WERI-Rb-1 (cell line): ENCODE measurements at regions not wholly inside any gene's neighbourhood (a gene's known extent, or its start where the extent isn't known, plus 50 kb on each side); places are given as distances from the start of the nearest gene placed in this dataset.

Experiments used
- DNase-seq: peaks from one replicate; pipeline ENCODE4 v3.0.0-alpha.2; 2020
- H3K27ac ChIP-seq: fragments of 250-450 bp; sonication (Bioruptor Pico); 2 replicates; pipeline ENCODE4 v1.5.1; 2020; ENCODE audit warnings: mild to moderate bottlenecking, moderate library complexity
- H3K27me3 ChIP-seq: fragments of 250-450 bp; sonication (Bioruptor Pico); 2 replicates; pipeline ENCODE4 v1.5.1; 2021; ENCODE audit warnings: mild to moderate bottlenecking, low read depth, moderate library complexity; ENCODE audit not compliant: insufficient read depth, severe bottlenecking
- H3K36me3 ChIP-seq: fragments of 250-450 bp; sonication (Bioruptor Pico); 2 replicates; pipeline ENCODE4 v1.5.1; 2020; ENCODE audit warnings: mild to moderate bottlenecking, moderate library complexity
- H3K4me3 ChIP-seq: 2 replicates; pipeline ENCODE4 v1.5.1; 2011; ENCODE audit warnings: low read depth, mild to moderate bottlenecking, control low read depth, low read length
- H3K9me3 ChIP-seq: fragments of 250-450 bp; sonication (Bioruptor Pico); 2 replicates; pipeline ENCODE4 v1.5.1; 2021; ENCODE audit warnings: mild to moderate bottlenecking, moderate library complexity; ENCODE audit not compliant: severe bottlenecking
- TF ChIP-seq, protein P1 (sequence below): IDR thresholded peaks from 2 replicates; pipeline ENCODE4 v1.5.1; 2011; ENCODE audit warnings: low read depth, mild to moderate bottlenecking, control low read depth, inconsistent platforms, low read length

DNA sequence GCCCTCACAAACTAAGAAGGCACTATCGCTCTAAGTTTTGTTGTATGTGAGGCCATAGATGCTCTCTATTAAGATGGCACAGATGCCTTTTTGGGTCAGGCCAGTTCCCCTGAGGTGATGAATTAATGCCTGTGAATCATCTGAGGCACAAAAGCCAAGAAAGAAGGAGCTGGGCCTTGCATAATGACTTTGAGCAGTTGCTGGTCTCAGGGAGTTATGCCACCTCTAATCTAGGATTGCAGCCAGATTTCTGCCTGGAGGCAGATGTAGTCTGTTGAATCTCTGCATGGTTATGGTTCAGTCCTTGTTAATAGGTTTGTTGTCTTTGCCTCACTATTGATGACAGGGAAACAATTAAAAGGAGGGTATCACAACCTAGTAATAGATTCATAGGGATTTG is 168.1 kb upstream of the CHRM3 start:
- Histone ChIP-seq H3K4me3 (no peak overlapping the region), H3K9me3 (no peaks in the 10 kb centered on the region), H3K27me3 (no peaks in the 10 kb centered on the region), H3K36me3 (no peaks in the 10 kb centered on the region), H3K27ac (no peak overlapping the region)
- DNase-seq, result peak; percentile 42
- TF ChIP-seq, protein P1, sequence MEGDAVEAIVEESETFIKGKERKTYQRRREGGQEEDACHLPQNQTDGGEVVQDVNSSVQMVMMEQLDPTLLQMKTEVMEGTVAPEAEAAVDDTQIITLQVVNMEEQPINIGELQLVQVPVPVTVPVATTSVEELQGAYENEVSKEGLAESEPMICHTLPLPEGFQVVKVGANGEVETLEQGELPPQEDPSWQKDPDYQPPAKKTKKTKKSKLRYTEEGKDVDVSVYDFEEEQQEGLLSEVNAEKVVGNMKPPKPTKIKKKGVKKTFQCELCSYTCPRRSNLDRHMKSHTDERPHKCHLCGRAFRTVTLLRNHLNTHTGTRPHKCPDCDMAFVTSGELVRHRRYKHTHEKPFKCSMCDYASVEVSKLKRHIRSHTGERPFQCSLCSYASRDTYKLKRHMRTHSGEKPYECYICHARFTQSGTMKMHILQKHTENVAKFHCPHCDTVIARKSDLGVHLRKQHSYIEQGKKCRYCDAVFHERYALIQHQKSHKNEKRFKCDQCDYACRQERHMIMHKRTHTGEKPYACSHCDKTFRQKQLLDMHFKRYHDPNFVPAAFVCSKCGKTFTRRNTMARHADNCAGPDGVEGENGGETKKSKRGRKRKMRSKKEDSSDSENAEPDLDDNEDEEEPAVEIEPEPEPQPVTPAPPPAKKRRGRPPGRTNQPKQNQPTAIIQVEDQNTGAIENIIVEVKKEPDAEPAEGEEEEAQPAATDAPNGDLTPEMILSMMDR, result no peak

GRCh38 chr1:239212811-239213220 is 173.6 kb upstream of the CHRM3 start:
- Histone ChIP-seq H3K27me3 (no peaks in the 10 kb centered on the region), H3K4me3 (no peak overlapping the region), H3K27ac (no peak overlapping the region), H3K36me3 (no peaks in the 10 kb centered on the region), H3K9me3 (no peaks in the 10 kb centered on the region)
- TF ChIP-seq, protein P1, result no peak
- no peak for DNase-seq

DNA sequence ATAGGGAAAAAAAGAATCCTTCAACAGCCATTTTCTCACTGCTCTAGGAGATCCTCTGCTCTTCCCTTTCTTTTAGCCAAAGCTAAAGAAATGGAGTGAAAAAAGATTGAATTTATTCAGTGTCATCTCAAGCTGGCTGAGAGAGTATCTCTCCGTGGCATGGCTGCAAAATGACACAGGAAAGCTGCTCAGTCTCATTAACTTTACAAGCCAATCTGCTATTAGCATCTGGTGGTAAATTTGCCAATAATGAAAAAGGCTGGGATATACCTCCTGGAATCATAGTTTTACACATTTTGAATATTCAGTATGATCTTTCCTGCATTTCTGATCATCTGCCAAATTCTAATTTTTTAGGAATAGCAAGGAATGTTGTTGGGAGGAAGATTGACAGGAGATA is 176.8 kb upstream of the CHRM3 start:
- no peak for DNase-seq
- TF ChIP-seq, protein P1, result no peak
- no peaks in the 10 kb centered on the region for H3K9me3 ChIP-seq

DNA sequence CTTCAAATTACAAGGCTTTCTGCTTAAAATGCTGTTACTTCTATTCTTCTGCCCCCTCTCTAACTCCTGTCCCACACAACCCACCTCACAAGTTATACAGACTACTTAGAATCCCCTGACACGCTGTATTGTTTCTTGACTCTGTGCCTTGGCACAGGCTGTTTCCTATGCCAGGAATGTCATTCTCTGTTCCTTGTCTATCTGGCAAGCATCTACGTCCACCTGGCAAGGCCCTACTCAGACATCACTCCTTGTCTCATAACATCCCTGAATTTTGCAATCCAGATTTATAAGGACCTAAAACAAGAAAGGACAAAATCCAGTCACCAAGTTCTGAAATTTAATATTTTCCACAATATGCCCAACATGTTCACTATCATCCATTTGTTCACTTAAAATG is 182.0 kb upstream of the CHRM3 start:
- no peak for DNase-seq
- no peaks in the 10 kb centered on the region for H3K36me3 ChIP-seq
- no peaks in the 10 kb centered on the region for H3K27me3 ChIP-seq
- no peak overlapping the region for H3K4me3 ChIP-seq
- H3K27ac ChIP-seq, result no peak overlapping the region
- H3K9me3 ChIP-seq, result no peaks in the 10 kb centered on the region
- TF ChIP-seq, protein P1, result no peak

More for the DNA sequence above, 176.8 kb upstream of the CHRM3 start:
- Histone ChIP-seq H3K27me3 (no peaks in the 10 kb centered on the region), H3K27ac (no peak overlapping the region), H3K36me3 (no peaks in the 10 kb centered on the region), H3K4me3 (no peak overlapping the region)

DNA sequence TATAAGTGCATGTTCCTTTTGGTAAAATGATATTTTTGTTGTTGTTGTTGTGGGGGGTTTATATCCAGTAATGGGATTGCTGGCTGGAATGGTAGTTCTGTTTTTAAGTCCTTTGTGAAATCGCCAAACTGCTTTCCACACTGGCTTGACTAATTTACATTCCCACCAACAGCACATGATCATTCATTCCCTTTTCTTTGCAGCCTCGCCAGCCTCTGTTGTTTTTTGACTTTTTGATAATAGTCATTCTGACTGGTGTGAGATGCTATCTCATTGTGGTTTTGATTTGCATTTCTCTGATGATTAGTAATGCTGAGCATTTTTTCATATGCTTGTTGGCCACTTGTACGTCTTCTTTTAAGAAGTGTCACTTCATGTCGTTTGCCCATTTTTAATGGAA is 188.5 kb upstream of the CHRM3 start:
- H3K4me3 ChIP-seq, result no peak overlapping the region

DNA sequence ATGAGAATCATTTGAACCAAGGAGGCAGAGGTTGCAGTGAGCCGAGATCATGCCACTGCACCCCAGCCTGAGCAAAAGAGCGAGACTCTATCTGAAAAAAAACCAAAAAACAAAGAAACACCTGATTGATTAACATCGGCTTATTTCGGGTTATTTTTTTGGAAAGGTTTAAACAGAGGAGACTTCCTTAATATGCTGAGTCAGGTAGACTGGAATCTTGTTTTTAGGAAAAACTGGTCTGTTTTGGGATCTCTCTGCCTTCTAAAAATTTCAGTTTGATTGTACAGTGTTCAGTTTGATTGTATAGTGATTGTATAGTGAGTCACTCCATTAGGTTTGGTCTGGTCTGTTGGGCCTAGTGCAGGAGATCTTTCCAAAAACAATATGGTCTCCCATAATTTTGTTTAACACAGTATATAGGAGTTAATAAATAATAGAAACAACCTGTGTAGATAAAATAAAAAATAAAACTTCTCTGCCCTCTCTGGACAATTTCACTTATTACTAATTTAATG is 196.3 kb upstream of the CHRM3 start:
- Histone ChIP-seq H3K4me3 (no peak overlapping the region), H3K27ac (no peak overlapping the region), H3K36me3 (no peaks in the 10 kb centered on the region), H3K9me3 (no peaks in the 10 kb centered on the region), H3K27me3 (no peaks in the 10 kb centered on the region)
- DNase-seq, result no peak
- TF ChIP-seq, protein P1, result no peak

More for the DNA sequence above, 188.5 kb upstream of the CHRM3 start:
- DNase-seq, result no peak
- Histone ChIP-seq H3K36me3 (no peaks in the 10 kb centered on the region), H3K27me3 (no peaks in the 10 kb centered on the region), H3K9me3 (no peaks in the 10 kb centered on the region), H3K27ac (no peak overlapping the region)
- TF ChIP-seq, protein P1, result no peak
